ENCODE measurements at regions not wholly inside any gene's neighbourhood (a gene's known extent, or its start where the extent isn't known, plus 50 kb on each side); places are given as distances from the start of the nearest gene placed in this dataset.

DNA sequence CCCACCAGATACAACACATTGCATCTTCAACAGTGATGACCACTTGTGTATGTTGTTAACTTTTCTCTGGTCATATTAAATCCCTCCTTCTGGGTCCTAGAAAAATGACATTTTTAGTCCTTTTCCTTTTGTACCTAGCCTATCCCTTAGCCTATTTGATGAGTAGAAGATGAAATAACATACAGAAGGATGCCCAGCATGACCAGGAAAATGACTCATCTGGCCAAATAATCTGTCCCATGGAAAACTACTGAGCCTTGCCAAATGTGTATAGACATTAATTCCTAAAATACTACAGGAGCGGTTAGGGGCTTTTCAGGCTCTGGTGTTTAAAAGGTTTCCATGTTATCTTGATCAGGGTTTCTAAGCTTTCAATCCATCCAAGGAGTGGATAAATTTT lies 129.0 kb upstream of the KCNIP4 start:
- no peak for TF ChIP-seq EZH2 (IDR thresholded peaks at IDR 0.05; ENCODE audit: borderline replicate concordance, low read depth, low read length, severe bottlenecking)
- TF ChIP-seq, protein P1, sequence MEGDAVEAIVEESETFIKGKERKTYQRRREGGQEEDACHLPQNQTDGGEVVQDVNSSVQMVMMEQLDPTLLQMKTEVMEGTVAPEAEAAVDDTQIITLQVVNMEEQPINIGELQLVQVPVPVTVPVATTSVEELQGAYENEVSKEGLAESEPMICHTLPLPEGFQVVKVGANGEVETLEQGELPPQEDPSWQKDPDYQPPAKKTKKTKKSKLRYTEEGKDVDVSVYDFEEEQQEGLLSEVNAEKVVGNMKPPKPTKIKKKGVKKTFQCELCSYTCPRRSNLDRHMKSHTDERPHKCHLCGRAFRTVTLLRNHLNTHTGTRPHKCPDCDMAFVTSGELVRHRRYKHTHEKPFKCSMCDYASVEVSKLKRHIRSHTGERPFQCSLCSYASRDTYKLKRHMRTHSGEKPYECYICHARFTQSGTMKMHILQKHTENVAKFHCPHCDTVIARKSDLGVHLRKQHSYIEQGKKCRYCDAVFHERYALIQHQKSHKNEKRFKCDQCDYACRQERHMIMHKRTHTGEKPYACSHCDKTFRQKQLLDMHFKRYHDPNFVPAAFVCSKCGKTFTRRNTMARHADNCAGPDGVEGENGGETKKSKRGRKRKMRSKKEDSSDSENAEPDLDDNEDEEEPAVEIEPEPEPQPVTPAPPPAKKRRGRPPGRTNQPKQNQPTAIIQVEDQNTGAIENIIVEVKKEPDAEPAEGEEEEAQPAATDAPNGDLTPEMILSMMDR (IDR thresholded peaks at IDR 0.05; ENCODE audit: borderline replicate concordance, extremely low read depth, low read length, poor library complexity, severe bottlenecking) = no peak
- Histone ChIP-seq H3K9me3 (ENCODE audit: insufficient read depth, low read length, severe bottlenecking) (no peaks in the 10 kb centered on the region), H3K9ac (ENCODE audit: low read depth, low read length) (no peak overlapping the region), H3K4me2 (ENCODE audit: insufficient read depth, low read length) (no peak overlapping the region), H3K79me2 (ENCODE audit: insufficient read depth, low read length) (no peaks in the 10 kb centered on the region), H4K20me1 (ENCODE audit: insufficient read depth, low read length) (no peaks in the 10 kb centered on the region), H2AFZ (ENCODE audit: low read depth, low read length) (no peak overlapping the region), H3K27me3 (ENCODE audit: insufficient read depth, low read length, poor library complexity) (no peaks in the 10 kb centered on the region), H3K4me1 (ENCODE audit: insufficient read depth, low read length) (no peaks in the 10 kb centered on the region), H3K36me3 (ENCODE audit: insufficient read depth, low read length) (no peaks in the 10 kb centered on the region), H3K4me3 (ENCODE audit: low read depth in 1 of 2, low read length in 2 of 2) (no peak overlapping the region), H3K27ac (ENCODE audit: low read length) (no peak overlapping the region)
- ATAC-seq (ENCODE audit: insufficient read depth, low read depth) (no peak), DNase-seq (no peak)

DNA sequence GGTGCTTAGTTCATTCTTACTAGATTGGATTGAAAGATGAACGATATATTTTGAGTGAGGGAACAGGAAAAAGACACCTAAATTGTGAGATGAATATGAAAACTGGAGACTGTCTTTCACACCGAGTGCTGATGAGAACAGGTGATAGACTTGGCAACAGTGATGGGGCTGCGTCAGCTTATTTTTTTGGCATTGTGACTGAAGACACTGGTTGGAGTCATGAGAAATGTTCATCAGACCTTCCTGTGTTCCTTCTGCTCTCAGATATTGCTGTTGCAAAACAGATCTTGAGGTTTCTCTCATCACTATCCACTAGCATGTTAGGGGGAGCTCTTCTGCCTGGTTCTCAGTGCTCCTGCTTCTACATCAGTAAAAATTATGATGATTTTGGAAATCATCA lies 124.2 kb upstream of the KCNIP4 start:
- Histone ChIP-seq H3K4me3 (ENCODE audit: low read depth in 1 of 2, low read length in 2 of 2) (no peak overlapping the region), H4K20me1 (ENCODE audit: insufficient read depth, low read length) (no peaks in the 10 kb centered on the region), H3K79me2 (ENCODE audit: insufficient read depth, low read length) (no peaks in the 10 kb centered on the region), H3K36me3 (ENCODE audit: insufficient read depth, low read length) (no peaks in the 10 kb centered on the region), H3K4me1 (ENCODE audit: insufficient read depth, low read length) (no peaks in the 10 kb centered on the region), H3K9me3 (ENCODE audit: insufficient read depth, low read length, severe bottlenecking) (no peaks in the 10 kb centered on the region), H3K27me3 (ENCODE audit: insufficient read depth, low read length, poor library complexity) (no peaks in the 10 kb centered on the region), H2AFZ (ENCODE audit: low read depth, low read length) (no peak overlapping the region), H3K9ac (ENCODE audit: low read depth, low read length) (no peak overlapping the region), H3K27ac (ENCODE audit: low read length) (no peak overlapping the region), H3K4me2 (ENCODE audit: insufficient read depth, low read length) (no peak overlapping the region)
- DNase-seq (no peak), ATAC-seq (ENCODE audit: insufficient read depth, low read depth) (no peak)
- TF ChIP-seq, protein P1 (IDR thresholded peaks at IDR 0.05; ENCODE audit: borderline replicate concordance, extremely low read depth, low read length, poor library complexity, severe bottlenecking) = no peak
- TF ChIP-seq EZH2 (IDR thresholded peaks at IDR 0.05; ENCODE audit: borderline replicate concordance, low read depth, low read length, severe bottlenecking) = no peak

DNA sequence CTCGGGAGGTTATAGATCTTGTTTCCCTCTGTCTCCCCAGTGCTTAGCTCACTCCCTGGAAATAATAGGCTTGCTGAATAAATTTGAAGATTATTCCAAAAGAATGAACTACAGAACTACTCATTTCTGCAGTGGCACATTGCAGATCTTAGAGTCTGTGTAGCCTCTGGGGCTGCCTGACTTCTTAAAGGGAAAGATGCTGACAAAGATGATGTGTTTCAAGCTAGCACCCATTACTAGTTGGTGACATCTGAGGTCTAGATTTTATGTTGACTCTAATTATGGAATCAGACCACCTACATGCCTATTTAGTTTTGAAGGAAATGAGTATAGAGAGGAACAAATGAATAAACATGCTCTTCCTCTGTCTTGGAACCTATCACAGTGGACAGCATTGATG lies 123.7 kb upstream of the KCNIP4 start:
- no peaks in the 10 kb centered on the region for H3K27me3 ChIP-seq (ENCODE audit: insufficient read depth, low read length, poor library complexity)
- H2AFZ ChIP-seq (ENCODE audit: low read depth, low read length) = no peak overlapping the region
- no peaks in the 10 kb centered on the region for H3K4me1 ChIP-seq (ENCODE audit: insufficient read depth, low read length)
- H3K36me3 ChIP-seq (ENCODE audit: insufficient read depth, low read length) = no peaks in the 10 kb centered on the region
- no peak overlapping the region for H3K4me2 ChIP-seq (ENCODE audit: insufficient read depth, low read length)
- H3K27ac ChIP-seq (ENCODE audit: low read length) = no peak overlapping the region
- H3K9me3 ChIP-seq (ENCODE audit: insufficient read depth, low read length, severe bottlenecking) = no peaks in the 10 kb centered on the region
- no peak for DNase-seq
- TF ChIP-seq, protein P1 (IDR thresholded peaks at IDR 0.05; ENCODE audit: borderline replicate concordance, extremely low read depth, low read length, poor library complexity, severe bottlenecking) = no peak
- no peak for TF ChIP-seq EZH2 (IDR thresholded peaks at IDR 0.05; ENCODE audit: borderline replicate concordance, low read depth, low read length, severe bottlenecking)
- no peaks in the 10 kb centered on the region for H3K79me2 ChIP-seq (ENCODE audit: insufficient read depth, low read length)
- H3K4me3 ChIP-seq (ENCODE audit: low read depth in 1 of 2, low read length in 2 of 2) = no peak overlapping the region
- no peaks in the 10 kb centered on the region for H4K20me1 ChIP-seq (ENCODE audit: insufficient read depth, low read length)
- H3K9ac ChIP-seq (ENCODE audit: low read depth, low read length) = no peak overlapping the region
- ATAC-seq (ENCODE audit: insufficient read depth, low read depth) = no peak

DNA sequence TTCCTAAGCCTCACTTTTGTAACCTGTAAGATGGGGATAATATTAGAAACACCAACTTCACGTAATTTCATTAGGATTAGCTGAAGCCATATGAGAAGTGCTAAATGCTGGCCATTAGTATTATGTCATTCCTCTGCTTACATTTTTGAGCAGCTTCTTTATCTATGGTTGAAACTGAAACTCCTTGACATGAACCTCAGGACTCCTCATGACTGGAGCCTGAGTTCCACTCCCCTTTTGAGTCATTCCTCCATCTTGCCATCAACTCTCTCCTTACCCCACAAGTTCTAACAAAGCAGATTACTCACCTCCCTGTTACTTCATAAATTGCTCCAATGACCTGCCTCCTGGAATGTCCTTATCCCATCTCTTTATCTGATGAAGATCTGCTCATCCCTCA lies 123.2 kb upstream of the KCNIP4 start:
- TF ChIP-seq EZH2 (IDR thresholded peaks at IDR 0.05; ENCODE audit: borderline replicate concordance, low read depth, low read length, severe bottlenecking) = no peak
- peak overlapping the region; percentile 33; the same call in 1 of the 2 replicates for H2AFZ ChIP-seq (ENCODE audit: low read depth, low read length)
- H3K9me3 ChIP-seq (ENCODE audit: insufficient read depth, low read length, severe bottlenecking) = no peaks in the 10 kb centered on the region
- no peak for DNase-seq
- H3K27ac ChIP-seq (ENCODE audit: low read length) = no peak overlapping the region
- ATAC-seq (ENCODE audit: insufficient read depth, low read depth) = no peak
- H4K20me1 ChIP-seq (ENCODE audit: insufficient read depth, low read length) = no peaks in the 10 kb centered on the region
- no peaks in the 10 kb centered on the region for H3K79me2 ChIP-seq (ENCODE audit: insufficient read depth, low read length)
- H3K4me3 ChIP-seq (ENCODE audit: low read depth in 1 of 2, low read length in 2 of 2) = no peak overlapping the region
- no peaks in the 10 kb centered on the region for H3K4me1 ChIP-seq (ENCODE audit: insufficient read depth, low read length)
- H3K9ac ChIP-seq (ENCODE audit: low read depth, low read length) = no peak overlapping the region
- no peaks in the 10 kb centered on the region for H3K27me3 ChIP-seq (ENCODE audit: insufficient read depth, low read length, poor library complexity)
- no peaks in the 10 kb centered on the region for H3K36me3 ChIP-seq (ENCODE audit: insufficient read depth, low read length)
- H3K4me2 ChIP-seq (ENCODE audit: insufficient read depth, low read length) = no peak overlapping the region
